ENCODE measurements at regions not wholly inside any gene's neighbourhood (a gene's known extent, or its start where the extent isn't known, plus 50 kb on each side); places are given as distances from the start of the nearest gene placed in this dataset.

DNA sequence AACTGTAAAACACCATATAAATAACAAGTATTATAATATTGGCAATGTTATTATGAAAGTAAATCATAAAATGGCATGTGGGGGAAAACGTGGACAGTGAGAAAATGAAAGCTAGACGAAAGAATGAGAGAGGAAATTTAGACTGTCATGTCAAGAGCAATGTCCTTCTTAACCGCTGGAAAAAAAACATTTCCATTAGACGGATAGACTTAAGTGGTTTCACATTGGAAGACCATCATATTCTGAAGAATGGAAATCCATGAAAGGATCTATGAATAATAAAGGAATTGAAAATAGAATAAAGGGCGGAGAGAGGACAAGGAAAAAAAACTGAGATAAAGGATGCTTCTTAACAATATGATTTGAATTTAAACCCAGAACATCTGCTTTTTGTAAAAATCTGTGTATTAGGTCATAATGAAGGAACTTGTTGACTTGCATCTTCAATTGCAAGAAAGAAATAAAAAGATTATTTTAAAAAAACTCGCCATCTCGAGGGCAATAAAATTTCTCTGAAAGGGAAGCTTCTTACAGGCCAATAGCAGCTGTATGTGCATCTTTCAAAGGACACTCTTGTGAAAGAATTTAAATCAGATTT, 90.6 kb downstream of the SPRY2 start (continued):
- TF ChIP-seq RAD21 (IDR thresholded peaks at IDR 0.05; ENCODE audit: low read depth) (no peak), SIN3A (IDR thresholded peaks at IDR 0.05; ENCODE audit: low read depth) (no peak)

DNA sequence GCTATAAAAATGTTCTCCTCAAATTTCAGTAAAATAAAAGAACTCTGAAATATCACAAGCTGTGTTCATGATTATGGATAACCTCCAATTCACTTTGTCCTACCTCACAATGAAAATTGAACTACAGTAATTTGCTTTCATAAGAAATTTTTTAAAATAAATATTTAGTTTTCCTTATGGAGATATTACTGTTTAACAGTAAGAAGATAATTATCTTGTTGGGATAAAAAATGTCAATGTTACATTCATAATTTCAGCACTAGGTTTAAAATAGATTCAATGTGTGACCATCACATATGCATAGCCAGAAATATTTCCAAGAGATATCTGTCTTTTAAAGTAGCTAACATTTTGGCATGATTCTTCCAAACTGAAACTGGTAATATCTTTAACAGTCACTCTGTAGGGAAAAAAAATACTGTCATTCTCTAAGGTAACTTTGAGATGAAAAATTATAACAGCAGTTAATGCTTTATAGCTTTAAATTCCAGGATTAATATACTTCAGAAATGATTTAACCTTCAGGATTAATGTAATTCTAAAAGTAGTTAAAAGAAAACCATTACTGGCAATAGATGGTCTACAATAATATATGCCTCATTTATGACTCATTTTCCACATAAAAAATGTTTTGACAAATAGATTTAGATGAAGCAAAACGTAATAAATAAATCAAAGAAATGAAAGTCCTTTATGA, 91.3 kb downstream of the SPRY2 start:
- CTCF ChIA-PET: no interaction called here
- H3K27ac ChIP-seq (ENCODE audit: low read depth, low read length): no peak overlapping the region
- no peaks in the 10 kb centered on the region for H3K36me3 ChIP-seq (ENCODE audit: control insufficient read depth in 1 of 2, insufficient read depth in 2 of 2, low read length in 2 of 2)
- no peaks in the 10 kb centered on the region for H3K4me1 ChIP-seq (ENCODE audit: control insufficient read depth in 1 of 2, insufficient read depth in 2 of 2, low read length in 2 of 2)
- POLR2A ChIA-PET: no interaction called here
- no peak overlapping the region for H3K4me3 ChIP-seq (replicated peaks in 1 of 2; ENCODE audit: low read depth in 1 of 2, low read length in 2 of 2)
- H3K4me2 ChIP-seq (ENCODE audit: low read length): no peak overlapping the region
- no peaks in the 10 kb centered on the region for H3K79me2 ChIP-seq (ENCODE audit: insufficient read depth, low read length)
- no peaks in the 10 kb centered on the region for H3K9me3 ChIP-seq (ENCODE audit: control insufficient read depth in 1 of 2, insufficient read depth in 1 of 2, low read depth in 1 of 2, low read length in 2 of 2)
- no peak for ATAC-seq
- no peak overlapping the region for H2AFZ ChIP-seq (ENCODE audit: low read depth, low read length, poor library complexity, severe bottlenecking)
- H3K9me2 ChIP-seq (ENCODE audit: insufficient read depth): no peaks in the 10 kb centered on the region
- TF ChIP-seq ZFX (IDR thresholded peaks at IDR 0.05) (no peak), YY1 (IDR thresholded peaks at IDR 0.05; ENCODE audit: extremely low read depth, insufficient replicate concordance, low read depth, low read length) (no peak), CBX3 (IDR thresholded peaks at IDR 0.05; ENCODE audit: low read depth) (no peak), SIN3A (IDR thresholded peaks at IDR 0.05; ENCODE audit: low read depth) (no peak)
- H3K9ac ChIP-seq (ENCODE audit: low read length): no peak overlapping the region
- no peaks in the 10 kb centered on the region for H4K20me1 ChIP-seq (ENCODE audit: insufficient read depth)
- BruUV-seq (replicated peaks): no TSS peak
- H3K27me3 ChIP-seq (ENCODE audit: insufficient read depth, low read length): no peaks in the 10 kb centered on the region
- RAD21 ChIA-PET (ENCODE audit: low non-redundant PET in 1 of 2, low total read pairs in 2 of 2, uncharacterized antibody in 2 of 2, unreplicated experiment in 2 of 2): no interaction called here
- no peak for DNase-seq (ENCODE audit: low read depth, low spot score)
- intact Hi-C loops (cut with micrococcal nuclease): no loop called here

DNA sequence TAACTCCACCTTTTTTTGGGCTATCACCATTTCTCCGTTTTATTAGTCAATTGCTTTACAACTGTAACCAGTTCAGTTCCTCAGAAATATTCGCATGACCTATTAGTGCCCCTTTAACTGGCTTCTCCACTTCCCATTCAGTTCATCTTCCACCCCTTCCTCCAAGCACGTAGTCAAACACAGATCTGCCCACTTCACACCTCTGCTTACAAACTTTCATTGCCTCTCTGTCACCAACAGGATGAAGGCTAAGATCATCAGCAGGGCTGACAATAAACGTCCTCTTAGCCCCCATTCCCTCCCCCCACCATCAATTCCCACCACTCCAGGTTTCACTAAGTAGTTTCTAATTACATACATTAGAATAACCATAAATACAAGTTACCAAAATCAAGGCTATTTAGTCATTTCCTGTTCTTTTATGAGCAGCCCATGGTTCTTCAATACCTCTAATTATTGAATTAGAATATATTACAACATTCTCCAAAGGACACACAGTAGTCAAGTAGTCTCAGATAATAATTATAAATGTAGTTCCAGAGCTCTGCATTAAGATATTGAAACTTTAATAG, 95.7 kb downstream of the SPRY2 start:
- Histone ChIP-seq H3K9me3 (ENCODE audit: control insufficient read depth in 1 of 2, insufficient read depth in 1 of 2, low read depth in 1 of 2, low read length in 2 of 2) (0 out of 4 replicates have a peak, but pooled peaks cover 0 to 3% of the 10 kb centered on the region in 2 experiments), H3K27me3 (ENCODE audit: insufficient read depth, low read length) (no peaks in the 10 kb centered on the region), H3K9ac (ENCODE audit: low read length) (no peak overlapping the region), H4K20me1 (ENCODE audit: insufficient read depth) (no peaks in the 10 kb centered on the region), H3K36me3 (ENCODE audit: control insufficient read depth in 1 of 2, insufficient read depth in 2 of 2, low read length in 2 of 2) (no peaks in the 10 kb centered on the region), H3K27ac (ENCODE audit: low read depth, low read length) (no peak overlapping the region), H3K4me2 (ENCODE audit: low read length) (no peak overlapping the region), H3K79me2 (ENCODE audit: insufficient read depth, low read length) (no peaks in the 10 kb centered on the region), H2AFZ (ENCODE audit: low read depth, low read length, poor library complexity, severe bottlenecking) (no peak overlapping the region), H3K4me3 (replicated peaks in 1 of 2; ENCODE audit: low read depth in 1 of 2, low read length in 2 of 2) (no peak overlapping the region), H3K4me1 (ENCODE audit: control insufficient read depth in 1 of 2, insufficient read depth in 2 of 2, low read length in 2 of 2) (no peaks in the 10 kb centered on the region), H3K9me2 (ENCODE audit: insufficient read depth) (no peaks in the 10 kb centered on the region)
- CTCF ChIA-PET: no interaction called here
- no peak for ATAC-seq
- intact Hi-C loops (cut with micrococcal nuclease): no loop called here
- DNase-seq (ENCODE audit: low read depth, low spot score): no peak
- no TSS peak for BruUV-seq (replicated peaks)
- POLR2A ChIA-PET: no interaction called here
- RAD21 ChIA-PET (ENCODE audit: low non-redundant PET in 1 of 2, low total read pairs in 2 of 2, uncharacterized antibody in 2 of 2, unreplicated experiment in 2 of 2): no interaction called here
- TF ChIP-seq, protein P1, sequence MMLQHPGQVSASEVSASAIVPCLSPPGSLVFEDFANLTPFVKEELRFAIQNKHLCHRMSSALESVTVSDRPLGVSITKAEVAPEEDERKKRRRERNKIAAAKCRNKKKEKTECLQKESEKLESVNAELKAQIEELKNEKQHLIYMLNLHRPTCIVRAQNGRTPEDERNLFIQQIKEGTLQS (IDR thresholded peaks at IDR 0.05): no peak
- TF ChIP-seq, protein P2, sequence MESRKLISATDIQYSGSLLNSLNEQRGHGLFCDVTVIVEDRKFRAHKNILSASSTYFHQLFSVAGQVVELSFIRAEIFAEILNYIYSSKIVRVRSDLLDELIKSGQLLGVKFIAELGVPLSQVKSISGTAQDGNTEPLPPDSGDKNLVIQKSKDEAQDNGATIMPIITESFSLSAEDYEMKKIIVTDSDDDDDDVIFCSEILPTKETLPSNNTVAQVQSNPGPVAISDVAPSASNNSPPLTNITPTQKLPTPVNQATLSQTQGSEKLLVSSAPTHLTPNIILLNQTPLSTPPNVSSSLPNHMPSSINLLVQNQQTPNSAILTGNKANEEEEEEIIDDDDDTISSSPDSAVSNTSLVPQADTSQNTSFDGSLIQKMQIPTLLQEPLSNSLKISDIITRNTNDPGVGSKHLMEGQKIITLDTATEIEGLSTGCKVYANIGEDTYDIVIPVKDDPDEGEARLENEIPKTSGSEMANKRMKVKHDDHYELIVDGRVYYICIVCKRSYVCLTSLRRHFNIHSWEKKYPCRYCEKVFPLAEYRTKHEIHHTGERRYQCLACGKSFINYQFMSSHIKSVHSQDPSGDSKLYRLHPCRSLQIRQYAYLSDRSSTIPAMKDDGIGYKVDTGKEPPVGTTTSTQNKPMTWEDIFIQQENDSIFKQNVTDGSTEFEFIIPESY (IDR thresholded peaks at IDR 0.05; ENCODE audit: extremely low read depth, insufficient replicate concordance, low read length): no peak
- TF ChIP-seq SRF (IDR thresholded peaks at IDR 0.05; ENCODE audit: low read depth): no peak
- no peak for TF ChIP-seq RAD21 (IDR thresholded peaks at IDR 0.05; ENCODE audit: low read depth)
- TF ChIP-seq ZNF274 (IDR thresholded peaks at IDR 0.05; ENCODE audit: low read depth, low read length): no peak
- TF ChIP-seq SIN3A (IDR thresholded peaks at IDR 0.05; ENCODE audit: low read depth): no peak
- TF ChIP-seq YY1 (IDR thresholded peaks at IDR 0.05; ENCODE audit: extremely low read depth, insufficient replicate concordance, low read depth, low read length): no peak
- TF ChIP-seq CBX3 (IDR thresholded peaks at IDR 0.05; ENCODE audit: low read depth): no peak
- TF ChIP-seq, protein P3, sequence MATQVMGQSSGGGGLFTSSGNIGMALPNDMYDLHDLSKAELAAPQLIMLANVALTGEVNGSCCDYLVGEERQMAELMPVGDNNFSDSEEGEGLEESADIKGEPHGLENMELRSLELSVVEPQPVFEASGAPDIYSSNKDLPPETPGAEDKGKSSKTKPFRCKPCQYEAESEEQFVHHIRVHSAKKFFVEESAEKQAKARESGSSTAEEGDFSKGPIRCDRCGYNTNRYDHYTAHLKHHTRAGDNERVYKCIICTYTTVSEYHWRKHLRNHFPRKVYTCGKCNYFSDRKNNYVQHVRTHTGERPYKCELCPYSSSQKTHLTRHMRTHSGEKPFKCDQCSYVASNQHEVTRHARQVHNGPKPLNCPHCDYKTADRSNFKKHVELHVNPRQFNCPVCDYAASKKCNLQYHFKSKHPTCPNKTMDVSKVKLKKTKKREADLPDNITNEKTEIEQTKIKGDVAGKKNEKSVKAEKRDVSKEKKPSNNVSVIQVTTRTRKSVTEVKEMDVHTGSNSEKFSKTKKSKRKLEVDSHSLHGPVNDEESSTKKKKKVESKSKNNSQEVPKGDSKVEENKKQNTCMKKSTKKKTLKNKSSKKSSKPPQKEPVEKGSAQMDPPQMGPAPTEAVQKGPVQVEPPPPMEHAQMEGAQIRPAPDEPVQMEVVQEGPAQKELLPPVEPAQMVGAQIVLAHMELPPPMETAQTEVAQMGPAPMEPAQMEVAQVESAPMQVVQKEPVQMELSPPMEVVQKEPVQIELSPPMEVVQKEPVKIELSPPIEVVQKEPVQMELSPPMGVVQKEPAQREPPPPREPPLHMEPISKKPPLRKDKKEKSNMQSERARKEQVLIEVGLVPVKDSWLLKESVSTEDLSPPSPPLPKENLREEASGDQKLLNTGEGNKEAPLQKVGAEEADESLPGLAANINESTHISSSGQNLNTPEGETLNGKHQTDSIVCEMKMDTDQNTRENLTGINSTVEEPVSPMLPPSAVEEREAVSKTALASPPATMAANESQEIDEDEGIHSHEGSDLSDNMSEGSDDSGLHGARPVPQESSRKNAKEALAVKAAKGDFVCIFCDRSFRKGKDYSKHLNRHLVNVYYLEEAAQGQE (IDR thresholded peaks at IDR 0.05; ENCODE audit: low read depth): no peak
